ENCODE measurements at regions not wholly inside any gene's neighbourhood (a gene's known extent, or its start where the extent isn't known, plus 50 kb on each side); places are given as distances from the start of the nearest gene placed in this dataset.
A peak's percentile ranks its signal among the peaks of the same experiment; 100 is the strongest.

DNA sequence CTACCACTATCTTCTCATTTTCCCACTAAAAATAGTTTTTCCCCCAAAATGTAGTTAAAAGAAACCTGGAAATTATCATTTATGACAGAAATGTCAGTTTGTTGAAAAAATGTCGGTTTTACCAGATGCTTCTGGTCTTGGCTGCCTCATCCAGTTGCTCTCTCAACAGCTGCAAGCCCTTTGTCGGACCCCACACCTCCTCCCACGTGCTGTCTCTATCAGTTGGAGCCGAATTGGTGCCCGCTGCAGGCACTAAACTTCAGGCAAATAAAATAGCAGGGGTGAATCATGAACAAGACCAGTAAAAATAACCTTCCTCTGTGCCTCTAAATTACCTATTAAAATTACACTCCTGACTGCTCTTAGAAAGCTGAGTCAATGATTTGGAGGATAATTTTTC is 129.5 kb upstream of the CEP162 start (continued):
- TF ChIP-seq ZNF510 (tag by site-specific recombination; IDR thresholded peaks at IDR 0.05; ENCODE audit: insufficient replicate concordance) (no peak), ZFHX2 (tag by site-specific recombination; conservative IDR thresholded peaks at IDR 0.05) (peak; percentile 64), ZFP69B (tag by site-specific recombination; IDR thresholded peaks at IDR 0.05) (peak; percentile 77; the same call in 1 of the 2 replicates), ZNF48 (tag by site-specific recombination; IDR thresholded peaks at IDR 0.05) (no peak), ZNF335 (tag by site-specific recombination; conservative IDR thresholded peaks at IDR 0.05) (peak; percentile 63), KLF10 (tag by site-specific recombination; IDR thresholded peaks at IDR 0.05) (0 out of 2 replicates have a peak, but pooled peaks have one; percentile 14), ZBTB17 (tag by site-specific recombination; IDR thresholded peaks at IDR 0.05) (peak; percentile 50), ZNF311 (tag by site-specific recombination; IDR thresholded peaks at IDR 0.05; ENCODE audit: borderline replicate concordance) (no peak), HOXD13 (CRISPR knock-in tag; IDR thresholded peaks at IDR 0.05; ENCODE audit: borderline replicate concordance) (no peak), EGR2 (tag by site-specific recombination; IDR thresholded peaks at IDR 0.05; ENCODE audit: low read depth) (peak; percentile 40; the same call in 1 of the 2 replicates), ZNF341 (tag by site-specific recombination; IDR thresholded peaks at IDR 0.05; ENCODE audit: low read depth) (peak; percentile 22; the same call in 1 of the 2 replicates), ZBTB8A (tag by site-specific recombination; IDR thresholded peaks at IDR 0.05) (peak; percentile 75), FEZF1 (tag by site-specific recombination; IDR thresholded peaks at IDR 0.05) (peak; percentile 78), ZNF561 (tag by site-specific recombination; IDR thresholded peaks at IDR 0.05; ENCODE audit: borderline replicate concordance) (peak; percentile 84; the same call in 1 of the 2 replicates)
- TF ChIP-seq, protein P1, sequence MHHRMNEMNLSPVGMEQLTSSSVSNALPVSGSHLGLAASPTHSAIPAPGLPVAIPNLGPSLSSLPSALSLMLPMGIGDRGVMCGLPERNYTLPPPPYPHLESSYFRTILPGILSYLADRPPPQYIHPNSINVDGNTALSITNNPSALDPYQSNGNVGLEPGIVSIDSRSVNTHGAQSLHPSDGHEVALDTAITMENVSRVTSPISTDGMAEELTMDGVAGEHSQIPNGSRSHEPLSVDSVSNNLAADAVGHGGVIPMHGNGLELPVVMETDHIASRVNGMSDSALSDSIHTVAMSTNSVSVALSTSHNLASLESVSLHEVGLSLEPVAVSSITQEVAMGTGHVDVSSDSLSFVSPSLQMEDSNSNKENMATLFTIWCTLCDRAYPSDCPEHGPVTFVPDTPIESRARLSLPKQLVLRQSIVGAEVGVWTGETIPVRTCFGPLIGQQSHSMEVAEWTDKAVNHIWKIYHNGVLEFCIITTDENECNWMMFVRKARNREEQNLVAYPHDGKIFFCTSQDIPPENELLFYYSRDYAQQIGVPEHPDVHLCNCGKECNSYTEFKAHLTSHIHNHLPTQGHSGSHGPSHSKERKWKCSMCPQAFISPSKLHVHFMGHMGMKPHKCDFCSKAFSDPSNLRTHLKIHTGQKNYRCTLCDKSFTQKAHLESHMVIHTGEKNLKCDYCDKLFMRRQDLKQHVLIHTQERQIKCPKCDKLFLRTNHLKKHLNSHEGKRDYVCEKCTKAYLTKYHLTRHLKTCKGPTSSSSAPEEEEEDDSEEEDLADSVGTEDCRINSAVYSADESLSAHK (tag by site-specific recombination; IDR thresholded peaks at IDR 0.05): peak; percentile 22; the same call in 1 of the 2 replicates

DNA sequence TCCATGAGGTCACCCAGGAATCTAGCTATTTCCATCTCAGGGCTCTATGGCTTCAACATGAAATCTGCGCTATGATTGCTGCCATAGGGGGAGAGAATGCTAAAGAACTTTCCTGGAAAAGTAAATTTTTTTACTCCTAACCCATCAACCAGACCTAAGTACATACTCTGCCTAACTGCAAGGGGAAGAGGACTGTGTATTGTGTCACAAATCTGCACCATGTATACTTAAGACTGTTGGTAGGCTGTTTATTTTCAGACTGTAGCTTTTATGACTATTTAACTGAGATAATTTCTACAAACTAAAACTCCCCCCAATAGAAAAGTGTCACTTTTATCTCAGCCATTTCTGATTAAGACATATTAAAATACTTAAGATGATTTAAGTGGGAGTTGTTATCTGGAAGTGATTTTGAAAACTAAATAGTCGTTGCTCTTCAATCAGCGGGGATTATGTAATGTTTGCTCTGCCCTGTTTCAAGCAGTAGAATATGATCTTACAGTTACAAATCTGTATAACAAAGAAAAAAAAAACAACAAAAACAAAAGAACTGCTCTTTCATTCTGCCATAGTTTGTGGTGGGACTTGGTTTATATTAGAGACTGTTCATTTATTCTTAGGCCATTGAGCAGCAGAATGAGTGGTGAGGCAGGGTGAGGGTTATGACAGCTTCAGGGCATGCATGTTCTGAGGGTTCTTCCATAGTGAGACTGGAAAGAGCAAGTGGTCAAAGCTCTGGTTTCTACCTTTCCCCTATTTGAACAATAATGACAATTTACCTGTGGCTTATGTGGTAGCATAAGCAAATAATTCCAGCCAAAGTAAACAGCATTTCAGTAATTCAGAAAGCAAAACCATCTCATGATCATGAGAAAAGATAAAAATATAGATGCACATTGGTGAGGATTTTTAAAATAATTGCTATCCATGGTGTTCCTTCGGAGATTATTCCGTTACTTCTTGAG is 126.3 kb upstream of the CEP162 start:
- POLR2A ChIA-PET: no interaction called here
- Histone ChIP-seq H3K4me3 (ENCODE audit: low read depth, low read length) (no peak overlapping the region), H3K27ac (ENCODE audit: extremely low read depth, low read depth, low read length) (no peak overlapping the region), H3K36me3 (ENCODE audit: control insufficient read depth in 2 of 2, insufficient read depth in 1 of 2, low read length in 2 of 2) (no peaks in the 10 kb centered on the region), H3K9me3 (ENCODE audit: control insufficient read depth, insufficient read depth, low read depth, low read length) (no peaks in the 10 kb centered on the region), H3K4me1 (ENCODE audit: control insufficient read depth, insufficient read depth, low read length) (peaks cover 11% of the 10 kb centered on the region)
- CTCF ChIA-PET: interaction anchor here (0.6 to 3.8 kb wide), 3 partner anchors 8 to 1097 kb away, joined by 3 to 12 read pairs (median 3); no protein-coding TSS in a partner anchor
- TF ChIP-seq TCF7L2 (IDR thresholded peaks at IDR 0.05; ENCODE audit: borderline replicate concordance, low read depth, low read length) (0 out of 2 replicates have a peak, but pooled peaks have one; percentile 66), ZXDB (tag by site-specific recombination; IDR thresholded peaks at IDR 0.05) (0 out of 2 replicates have a peak, but pooled peaks have one; percentile 56), EGR2 (tag by site-specific recombination; IDR thresholded peaks at IDR 0.05; ENCODE audit: low read depth) (no peak), SP3 (tag by site-specific recombination; IDR thresholded peaks at IDR 0.05) (no peak), ZNF626 (tag by site-specific recombination; IDR thresholded peaks at IDR 0.05) (no peak), ZNF223 (tag by site-specific recombination; IDR thresholded peaks at IDR 0.05) (no peak), TRIM28 (IDR thresholded peaks at IDR 0.05; ENCODE audit: borderline replicate concordance, low read length) (no peak; the same call in 1 of the 2 replicates), ZNF830 (tag by site-specific recombination; IDR thresholded peaks at IDR 0.05; ENCODE audit: low read depth) (no peak)
- TF ChIP-seq, protein P2, sequence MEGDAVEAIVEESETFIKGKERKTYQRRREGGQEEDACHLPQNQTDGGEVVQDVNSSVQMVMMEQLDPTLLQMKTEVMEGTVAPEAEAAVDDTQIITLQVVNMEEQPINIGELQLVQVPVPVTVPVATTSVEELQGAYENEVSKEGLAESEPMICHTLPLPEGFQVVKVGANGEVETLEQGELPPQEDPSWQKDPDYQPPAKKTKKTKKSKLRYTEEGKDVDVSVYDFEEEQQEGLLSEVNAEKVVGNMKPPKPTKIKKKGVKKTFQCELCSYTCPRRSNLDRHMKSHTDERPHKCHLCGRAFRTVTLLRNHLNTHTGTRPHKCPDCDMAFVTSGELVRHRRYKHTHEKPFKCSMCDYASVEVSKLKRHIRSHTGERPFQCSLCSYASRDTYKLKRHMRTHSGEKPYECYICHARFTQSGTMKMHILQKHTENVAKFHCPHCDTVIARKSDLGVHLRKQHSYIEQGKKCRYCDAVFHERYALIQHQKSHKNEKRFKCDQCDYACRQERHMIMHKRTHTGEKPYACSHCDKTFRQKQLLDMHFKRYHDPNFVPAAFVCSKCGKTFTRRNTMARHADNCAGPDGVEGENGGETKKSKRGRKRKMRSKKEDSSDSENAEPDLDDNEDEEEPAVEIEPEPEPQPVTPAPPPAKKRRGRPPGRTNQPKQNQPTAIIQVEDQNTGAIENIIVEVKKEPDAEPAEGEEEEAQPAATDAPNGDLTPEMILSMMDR (tag by site-specific recombination; IDR thresholded peaks at IDR 0.05): no peak
- TF ChIP-seq, protein P3, sequence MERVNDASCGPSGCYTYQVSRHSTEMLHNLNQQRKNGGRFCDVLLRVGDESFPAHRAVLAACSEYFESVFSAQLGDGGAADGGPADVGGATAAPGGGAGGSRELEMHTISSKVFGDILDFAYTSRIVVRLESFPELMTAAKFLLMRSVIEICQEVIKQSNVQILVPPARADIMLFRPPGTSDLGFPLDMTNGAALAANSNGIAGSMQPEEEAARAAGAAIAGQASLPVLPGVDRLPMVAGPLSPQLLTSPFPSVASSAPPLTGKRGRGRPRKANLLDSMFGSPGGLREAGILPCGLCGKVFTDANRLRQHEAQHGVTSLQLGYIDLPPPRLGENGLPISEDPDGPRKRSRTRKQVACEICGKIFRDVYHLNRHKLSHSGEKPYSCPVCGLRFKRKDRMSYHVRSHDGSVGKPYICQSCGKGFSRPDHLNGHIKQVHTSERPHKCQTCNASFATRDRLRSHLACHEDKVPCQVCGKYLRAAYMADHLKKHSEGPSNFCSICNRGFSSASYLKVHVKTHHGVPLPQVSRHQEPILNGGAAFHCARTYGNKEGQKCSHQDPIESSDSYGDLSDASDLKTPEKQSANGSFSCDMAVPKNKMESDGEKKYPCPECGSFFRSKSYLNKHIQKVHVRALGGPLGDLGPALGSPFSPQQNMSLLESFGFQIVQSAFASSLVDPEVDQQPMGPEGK (tag by site-specific recombination; IDR thresholded peaks at IDR 0.05): no peak
- TF ChIP-seq, protein P1 (tag by site-specific recombination; IDR thresholded peaks at IDR 0.05): no peak
- TF ChIP-seq, protein P4, sequence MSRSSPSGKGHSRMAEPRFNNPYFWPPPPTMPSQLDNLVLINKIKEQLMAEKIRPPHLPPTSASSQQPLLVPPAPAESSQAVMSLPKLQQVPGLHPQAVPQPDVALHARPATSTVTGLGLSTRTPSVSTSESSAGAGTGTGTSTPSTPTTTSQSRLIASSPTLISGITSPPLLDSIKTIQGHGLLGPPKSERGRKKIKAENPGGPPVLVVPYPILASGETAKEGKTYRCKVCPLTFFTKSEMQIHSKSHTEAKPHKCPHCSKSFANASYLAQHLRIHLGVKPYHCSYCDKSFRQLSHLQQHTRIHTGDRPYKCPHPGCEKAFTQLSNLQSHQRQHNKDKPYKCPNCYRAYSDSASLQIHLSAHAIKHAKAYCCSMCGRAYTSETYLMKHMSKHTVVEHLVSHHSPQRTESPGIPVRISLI (tag by site-specific recombination; IDR thresholded peaks at IDR 0.05): no peak

All from HEK293 (cell line).